ENCODE measurements at regions not wholly inside any gene's neighbourhood (a gene's known extent, or its start where the extent isn't known, plus 50 kb on each side); places are given as distances from the start of the nearest gene placed in this dataset.

DNA sequence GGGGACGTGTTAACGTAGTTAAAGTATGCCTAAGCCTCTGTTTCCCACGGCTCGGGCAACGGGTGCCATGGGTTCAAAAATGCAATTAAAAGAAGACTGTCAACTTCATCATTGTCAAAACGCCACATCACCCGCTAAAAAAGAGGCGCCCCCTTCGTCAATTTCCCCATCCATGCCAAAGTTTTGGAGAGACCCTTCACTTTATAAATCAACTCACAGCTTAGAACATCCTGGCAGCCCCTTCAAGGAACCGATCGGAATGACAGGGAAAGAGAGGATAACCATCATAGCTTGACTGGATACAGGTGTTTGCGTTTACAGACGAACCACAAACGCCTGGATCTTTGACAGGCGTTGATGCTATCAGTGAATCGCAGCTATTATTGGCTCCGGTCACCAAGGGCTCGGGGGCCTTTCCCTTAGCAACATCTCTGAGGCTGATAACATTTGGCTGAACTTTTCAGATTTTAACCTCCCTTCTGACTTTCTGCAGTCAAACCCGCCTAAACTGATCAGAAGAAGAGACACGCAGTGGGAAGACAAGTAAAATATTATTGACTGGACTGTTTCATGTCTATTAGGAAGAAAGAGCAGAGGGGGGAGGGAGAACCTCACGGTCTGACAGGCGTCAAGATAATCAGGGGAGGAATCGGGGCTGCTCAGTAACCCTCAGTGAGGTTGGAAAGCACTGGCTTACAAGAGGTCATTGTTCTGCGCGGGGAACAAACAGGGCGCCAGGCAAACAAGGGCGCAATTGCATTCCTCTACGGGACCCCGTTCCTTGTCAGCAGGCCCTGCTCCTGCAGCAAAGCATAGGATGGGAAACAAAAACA lies 322.5 kb upstream of the ZNF507 start:
- no peak for TF ChIP-seq EZH2 (IDR thresholded peaks at IDR 0.05; ENCODE audit: low read depth, low read length, severe bottlenecking)
- TF ChIP-seq POLR2A (IDR thresholded peaks at IDR 0.05; ENCODE audit: control extremely low read depth in 1 of 2, low read depth in 2 of 2, low read length in 2 of 2): no peak
- TF ChIP-seq HDAC2 (IDR thresholded peaks at IDR 0.05; ENCODE audit: borderline replicate concordance in 1 of 2, low read depth in 2 of 2, low read length in 2 of 2): no peak
- TF ChIP-seq, protein P1, sequence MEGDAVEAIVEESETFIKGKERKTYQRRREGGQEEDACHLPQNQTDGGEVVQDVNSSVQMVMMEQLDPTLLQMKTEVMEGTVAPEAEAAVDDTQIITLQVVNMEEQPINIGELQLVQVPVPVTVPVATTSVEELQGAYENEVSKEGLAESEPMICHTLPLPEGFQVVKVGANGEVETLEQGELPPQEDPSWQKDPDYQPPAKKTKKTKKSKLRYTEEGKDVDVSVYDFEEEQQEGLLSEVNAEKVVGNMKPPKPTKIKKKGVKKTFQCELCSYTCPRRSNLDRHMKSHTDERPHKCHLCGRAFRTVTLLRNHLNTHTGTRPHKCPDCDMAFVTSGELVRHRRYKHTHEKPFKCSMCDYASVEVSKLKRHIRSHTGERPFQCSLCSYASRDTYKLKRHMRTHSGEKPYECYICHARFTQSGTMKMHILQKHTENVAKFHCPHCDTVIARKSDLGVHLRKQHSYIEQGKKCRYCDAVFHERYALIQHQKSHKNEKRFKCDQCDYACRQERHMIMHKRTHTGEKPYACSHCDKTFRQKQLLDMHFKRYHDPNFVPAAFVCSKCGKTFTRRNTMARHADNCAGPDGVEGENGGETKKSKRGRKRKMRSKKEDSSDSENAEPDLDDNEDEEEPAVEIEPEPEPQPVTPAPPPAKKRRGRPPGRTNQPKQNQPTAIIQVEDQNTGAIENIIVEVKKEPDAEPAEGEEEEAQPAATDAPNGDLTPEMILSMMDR (IDR thresholded peaks at IDR 0.05; ENCODE audit: control extremely low read depth in 1 of 3, insufficient read depth in 1 of 3, low read depth in 1 of 3, low read length in 3 of 3): no peak
